OCI-LY3 (cell line): ENCODE measurements at regions not wholly inside any gene's neighbourhood (a gene's known extent, or its start where the extent isn't known, plus 50 kb on each side); places are given as distances from the start of the nearest gene placed in this dataset.

ENCODE experiments used
- CTCF ChIP-seq: fragments of 200-600, 300-600 bp; sonication (generic); IDR thresholded peaks from 2 replicates; pipeline ENCODE4 v1.5.1; 2014; ENCODE audit warnings: antibody characterized with exemption, low read length, low read depth
- EZH2phosphoT487 ChIP-seq: fragments of 200-600 bp; shearing (Covaris generic); IDR thresholded peaks from 2 replicates; pipeline ENCODE4 v1.6.1; 2018; ENCODE audit warnings: antibody characterized with exemption, mixed run types, low read depth

GRCh38 chr2:82000606-82001005 is 1696.1 kb upstream of the LRRTM1 start:
- TF ChIP-seq EZH2phosphoT487 (no peak), CTCF (no peak)
